22Rv1 (cell line): ENCODE measurements at regions not wholly inside any gene's neighbourhood (a gene's known extent, or its start where the extent isn't known, plus 50 kb on each side); places are given as distances from the start of the nearest gene placed in this dataset.
"Not testable (repeated sequence)": the region's sequence is repeated elsewhere in the genome, so short reads cannot be mapped to it uniquely, and the experiment has no call there.

Experiments used
- H3K27ac ChIP-seq: fragments of 450-650 bp; 2 replicates; pipeline ENCODE4 v1.5.1; 2017
- CTCF ChIP-seq: fragments of 450-650 bp; IDR thresholded peaks from 2 replicates; pipeline ENCODE4 v1.5.1; 2017; ENCODE audit warnings: mild to moderate bottlenecking
- ZFX ChIP-seq: fragments of 450-650 bp; IDR thresholded peaks from 2 replicates; pipeline ENCODE4 v1.6.1; 2017; ENCODE audit warnings: antibody characterized with exemption, borderline replicate concordance

- H3K27ac ChIP-seq: no peak overlapping the region
- no peak for TF ChIP-seq CTCF
- no peak for TF ChIP-seq ZFX
These were observed 363.6 kb upstream of the ARPP21 start for GRCh38 chr3:35275768-35276167.

DNA sequence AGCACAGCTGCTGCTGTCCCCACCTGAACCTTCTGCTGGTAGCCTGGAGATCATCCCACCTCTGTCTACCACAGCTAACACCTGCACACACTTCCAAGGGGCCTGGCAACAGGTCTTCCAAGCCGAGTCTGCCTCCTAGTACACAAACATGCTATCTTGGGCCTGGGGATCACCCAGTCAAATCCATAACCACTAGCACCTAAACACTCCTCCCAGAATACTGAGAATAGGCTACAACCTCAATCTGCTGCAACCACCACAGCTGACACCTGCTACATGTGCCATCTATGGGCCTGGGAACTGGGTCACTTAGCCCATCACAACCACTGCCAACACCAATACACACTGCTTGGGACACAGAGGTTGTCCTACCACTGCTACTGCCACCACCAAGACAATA is 362.8 kb upstream of the ARPP21 start:
- TF ChIP-seq ZFX (no peak), CTCF (no peak)
- no peak overlapping the region for H3K27ac ChIP-seq

- H3K27ac ChIP-seq: no peak overlapping the region
- TF ChIP-seq CTCF: no peak
- TF ChIP-seq ZFX: no peak
These were observed 347.7 kb upstream of the ARPP21 start for GRCh38 chr3:35291471-35292236.

DNA sequence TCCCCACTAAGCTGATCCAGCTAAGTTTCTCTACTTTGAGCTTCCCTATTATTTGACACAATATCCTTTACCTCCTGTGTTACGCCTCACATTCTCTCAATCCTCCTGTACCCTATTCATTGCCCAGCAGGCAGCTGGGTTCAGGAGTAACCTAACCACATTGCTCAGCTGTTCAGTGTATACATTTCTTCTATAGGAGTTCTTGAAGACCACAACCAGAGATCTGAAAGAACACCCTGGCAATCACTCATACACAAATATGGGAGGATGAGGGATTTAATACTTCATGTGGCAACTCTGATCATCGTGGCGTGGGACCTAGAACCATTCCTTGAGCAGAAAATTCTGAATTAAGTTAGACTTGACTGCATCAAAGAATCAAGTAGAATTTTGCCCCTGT is 346.8 kb upstream of the ARPP21 start:
- H3K27ac ChIP-seq: no peak overlapping the region
- TF ChIP-seq ZFX (no peak), CTCF (no peak)

GRCh38 chr3:35295906-35296305 is 343.4 kb upstream of the ARPP21 start:
- no peak for TF ChIP-seq CTCF
- no peak for TF ChIP-seq ZFX
- no peak overlapping the region for H3K27ac ChIP-seq

GRCh38 chr3:35296533-35296932 is 342.8 kb upstream of the ARPP21 start:
- TF ChIP-seq CTCF (no peak), ZFX (no peak)
- H3K27ac ChIP-seq: no peak overlapping the region

GRCh38 chr3:35296944-35297343 is 342.4 kb upstream of the ARPP21 start:
- H3K27ac ChIP-seq: not testable (repeated sequence)

DNA sequence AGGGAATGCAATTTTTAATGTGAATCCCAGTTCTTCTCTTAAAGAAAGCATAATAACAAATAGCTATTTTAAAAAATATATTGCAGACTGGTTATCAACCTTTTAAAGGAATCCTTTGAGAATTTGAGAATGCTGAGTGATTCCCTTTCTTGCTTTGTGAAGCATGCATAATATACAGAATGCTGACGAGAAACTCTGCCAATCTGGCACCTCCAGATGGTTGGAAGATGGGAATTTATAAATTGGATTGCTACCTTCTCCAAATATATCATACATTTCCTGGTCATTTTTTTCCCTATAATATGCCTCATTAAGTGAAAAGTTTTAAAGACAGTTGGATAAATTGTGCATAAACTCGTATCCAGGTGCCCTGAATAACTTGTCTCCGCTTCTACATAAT is 333.9 kb upstream of the ARPP21 start:
- TF ChIP-seq CTCF (no peak), ZFX (no peak)
- H3K27ac ChIP-seq: no peak overlapping the region
